HepG2 (cell line): ENCODE measurements at regions not wholly inside any gene's neighbourhood (a gene's known extent, or its start where the extent isn't known, plus 50 kb on each side); places are given as distances from the start of the nearest gene placed in this dataset.

ENCODE experiments used
- ATAC-seq: fragments of 200-7000 bp; cut with Tn5 transposase; 3 replicates; pipeline ENCODE4 v1.9.1; 2020; ENCODE audit warnings: mild to moderate bottlenecking, moderate library complexity
- BruUV-seq: library from RNA; stranded (reverse); fragments of 400-500 nt; replicated peaks from 2 replicates; lab custom pipeline; 2021; lab: Mats Ljungman, UMichigan
- CTCF ChIA-PET: fragments of 300-600 bp; formaldehyde crosslinking; extraction: SDS; loops from one replicate; lab custom pipeline; 2021; ENCODE audit warnings: low total read pairs, inconsistent platforms, low intra/inter-chr PET ratio; lab: Yijun Ruan, JAX
- POLR2A ChIA-PET: fragments of 350-600 bp; sonication (Branson Sonifier 250); formaldehyde crosslinking; loops from one replicate; lab custom pipeline; 2020; ENCODE audit warnings: antibody characterized with exemption, inconsistent platforms; lab: Yijun Ruan, JAX
- DNase-seq: peaks from one replicate; pipeline ENCODE4 v3.0.0-alpha.2; 2015; ENCODE audit warnings: low spot score
- FAIRE-seq: peaks from 3 replicates; lab custom pipeline; 2011; peaks lifted over from hg19 to GRCh38; lab: Jason Lieb, UNC
- H2AFZ ChIP-seq: one replicate; pipeline ENCODE4 v1.6.1; 2011; ENCODE audit warnings: low read length, inconsistent platforms
- H3K27ac ChIP-seq: fragments of 300-600 bp; 3 replicates; pipeline ENCODE4 v1.8.0; 2011; ENCODE audit warnings: mixed run types, mild to moderate bottlenecking, mixed read lengths, low read length, inconsistent platforms; ENCODE audit not compliant: insufficient read depth; ENCODE audit errors: extremely low read length
- H3K27me3 ChIP-seq, 2 experiments: fragments of 200-600 bp in 1 of 2; 2 replicates in 1 of 2; 3 replicates in 1 of 2; pipeline versions ENCODE4 v1.6.0 to v1.8.0; 2011; ENCODE audit warnings: low read length in 2 of 2, mild to moderate bottlenecking in 2 of 2, moderate library complexity in 2 of 2, inconsistent platforms in 1 of 2; ENCODE audit not compliant: insufficient read depth in 2 of 2, control insufficient read depth in 1 of 2
- H3K36me3 ChIP-seq, 2 experiments: fragments of 200-600 bp in 1 of 2; replicated peaks in 1 of 2; 2 replicates in 1 of 2; 3 replicates in 1 of 2; pipeline versions ENCODE4 v1.5.1 to v1.8.0; 2011; ENCODE audit warnings: low read length in 2 of 2, inconsistent platforms in 1 of 2; ENCODE audit not compliant: insufficient read depth in 2 of 2, control insufficient read depth in 1 of 2
- H3K4me1 ChIP-seq: 2 replicates; pipeline ENCODE4 v1.5.1; 2012; ENCODE audit warnings: low read length, inconsistent platforms; ENCODE audit not compliant: insufficient read depth
- H3K4me2 ChIP-seq: 2 replicates; pipeline ENCODE4 v1.6.0; 2011; ENCODE audit warnings: low read depth, low read length, inconsistent platforms
- H3K4me3 ChIP-seq, 3 experiments: fragments of 200-600 bp in 1 of 3; sonication (generic), shearing (Covaris generic) in 1 of 3; replicated peaks in 1 of 3; 2 replicates each; pipeline ENCODE4 v1.5.1; 2011 to 2016; ENCODE audit warnings: low read length in 3 of 3, inconsistent platforms in 2 of 3, low read depth in 2 of 3, mild to moderate bottlenecking in 2 of 3, control low read depth in 1 of 3, mixed read lengths in 1 of 3; ENCODE audit not compliant: insufficient read depth in 1 of 3
- H3K79me2 ChIP-seq: one replicate; pipeline ENCODE4 v1.6.1; 2011; ENCODE audit warnings: low read length, inconsistent platforms; ENCODE audit not compliant: insufficient read depth
- H3K9ac ChIP-seq: 2 replicates; pipeline ENCODE4 v1.6.0; 2011; ENCODE audit warnings: mild to moderate bottlenecking, low read depth, low read length, inconsistent platforms; ENCODE audit not compliant: insufficient read depth
- H3K9me3 ChIP-seq: 2 replicates; pipeline ENCODE4 v1.5.1; 2012; ENCODE audit warnings: mild to moderate bottlenecking, low read length
- H4K20me1 ChIP-seq: 2 replicates; pipeline ENCODE4 v1.6.0; 2011; ENCODE audit warnings: inconsistent platforms, mild to moderate bottlenecking, low read length, moderate library complexity; ENCODE audit not compliant: insufficient read depth
- FOXA3 ChIP-seq: IDR thresholded peaks from 2 replicates; pipeline ENCODE4 v1.6.1; 2016; ENCODE audit warnings: missing genetic modification reagents, missing compliant biosample characterization
- GZF1 ChIP-seq: sonication (generic); formaldehyde crosslinking; IDR thresholded peaks from 2 replicates; pipeline ENCODE4 v1.5.1; 2020; ENCODE audit warnings: mild to moderate bottlenecking, missing genetic modification reagents
- ISL2 ChIP-seq: sonication (generic); formaldehyde crosslinking; IDR thresholded peaks from 2 replicates; pipeline ENCODE4 v1.5.0; 2020; ENCODE audit warnings: missing genetic modification reagents
- NR2F6 ChIP-seq, 2 experiments: IDR thresholded peaks; 2 replicates each; pipeline ENCODE4 v1.6.1; 2016; ENCODE audit warnings: antibody characterized with exemption in 1 of 2, mild to moderate bottlenecking in 1 of 2
- PLRG1 ChIP-seq: fragments of 450-650 bp; conservative IDR thresholded peaks from 2 replicates; pipeline ENCODE4 v1.6.1; 2016
- TCF7 ChIP-seq: sonication (generic); IDR thresholded peaks from 2 replicates; pipeline ENCODE4 v1.6.1; 2016; ENCODE audit warnings: antibody characterized with exemption, low read depth
- U2AF1 ChIP-seq: fragments of 200-400 bp; formaldehyde crosslinking; optimal IDR thresholded peaks from 2 replicates; pipeline ENCODE3; 2017; ENCODE audit warnings: mild to moderate bottlenecking, low read depth, low read length
- ZFP90 ChIP-seq: sonication (generic); formaldehyde crosslinking; IDR thresholded peaks from 2 replicates; pipeline ENCODE4 v1.8.0; 2022; ENCODE audit warnings: missing genetic modification reagents, mild to moderate bottlenecking, inconsistent platforms, borderline replicate concordance
- ZNF326 ChIP-seq: sonication (generic); formaldehyde crosslinking; IDR thresholded peaks from 2 replicates; pipeline ENCODE4 v1.4.0; 2020; ENCODE audit warnings: missing genetic modification reagents, borderline replicate concordance
- ZNF33A ChIP-seq: sonication (generic); formaldehyde crosslinking; IDR thresholded peaks from 2 replicates; pipeline ENCODE4 v1.5.1; 2020; ENCODE audit warnings: missing genetic modification reagents, mild to moderate bottlenecking, moderate library complexity, borderline replicate concordance
- ZNF724P ChIP-seq: sonication (generic); formaldehyde crosslinking; IDR thresholded peaks from 2 replicates; pipeline ENCODE4 v1.8.0; 2022; ENCODE audit warnings: missing genetic modification reagents, borderline replicate concordance
- ZNF749 ChIP-seq: sonication (generic); formaldehyde crosslinking; IDR thresholded peaks from 2 replicates; pipeline ENCODE4 v1.8.0; 2022; ENCODE audit warnings: mild to moderate bottlenecking, missing genetic modification reagents, moderate library complexity, borderline replicate concordance
- ZNF775 ChIP-seq: sonication (generic); formaldehyde crosslinking; IDR thresholded peaks from 2 replicates; pipeline ENCODE4 v1.4.0; 2020; ENCODE audit warnings: missing genetic modification reagents, mild to moderate bottlenecking, moderate library complexity, borderline replicate concordance
- WGBS: methylation state at CpG from one replicate; pipeline ENCODE4 v1.1.6; 2017; ENCODE audit warnings: low lambda C conversion rate; 5-methylcytosine and 5-hydroxymethylcytosine counted together
- in situ Hi-C: cut with HindIII; loops from 2 replicates; pipeline ENCODE4 v1.10.0; 2017; ENCODE audit warnings: low pct_unique_long_range_greater_than_20kb; ENCODE audit not compliant: extremely low pct_ligation_motif_present
- intact Hi-C: fragments of 100-400 bp; cut with micrococcal nuclease; formaldehyde crosslinking; loops from one replicate; pipeline ENCODE4 v1.10.0; 2022; ENCODE audit not compliant: unreplicated experiment
- TF ChIP-seq, protein P1 (sequence below): sonication (generic); formaldehyde crosslinking; IDR thresholded peaks from 2 replicates; pipeline ENCODE4 v1.8.0; 2023; ENCODE audit warnings: mild to moderate bottlenecking, missing genetic modification reagents
- TF ChIP-seq, protein P2 (sequence below): sonication (generic); formaldehyde crosslinking; IDR thresholded peaks from 2 replicates; pipeline ENCODE4 v1.4.0; 2020; ENCODE audit warnings: missing genetic modification reagents, borderline replicate concordance

DNA sequence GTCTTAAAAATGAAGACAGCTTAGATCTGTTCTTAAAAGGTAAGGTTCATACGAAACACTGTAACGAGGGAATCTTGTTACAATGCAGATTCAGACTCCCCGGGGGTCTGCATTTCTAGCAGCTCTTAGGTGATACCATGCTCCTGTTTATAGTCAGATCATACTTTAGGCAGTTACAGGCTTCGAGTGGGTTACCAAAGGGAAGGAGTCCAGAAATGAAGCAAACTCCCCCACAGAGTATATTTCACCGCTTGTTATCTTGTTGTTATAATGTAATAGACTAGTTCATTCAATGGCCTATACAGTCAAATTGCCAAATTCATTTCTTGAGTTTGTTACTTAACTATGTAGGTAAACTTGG is 601.1 kb downstream of the USP25 start:
- Histone ChIP-seq H3K79me2 (no peaks in the 10 kb centered on the region), H3K9ac (no peak overlapping the region), H3K4me1 (no peaks in the 10 kb centered on the region), H3K27me3 (no peaks in the 10 kb centered on the region), H3K4me3 (no peak overlapping the region), H3K36me3 (no peaks in the 10 kb centered on the region), H2AFZ (no peak overlapping the region), H3K4me2 (no peak overlapping the region), H3K27ac (no peak overlapping the region), H3K9me3 (no peaks in the 10 kb centered on the region), H4K20me1 (no peaks in the 10 kb centered on the region)
- ChIA-PET CTCF (interaction anchor here (1.3 to 1.4 kb wide), 2 partner anchors 248 to 436 kb away, joined by 5 to 8 read pairs; no protein-coding TSS in a partner anchor), POLR2A (no interaction called here)
- no peak for TF ChIP-seq PLRG1
- no peak for TF ChIP-seq ZNF749
- TF ChIP-seq ZFP90 = no peak
- TF ChIP-seq TCF7 = no peak
- no peak for TF ChIP-seq ZNF326 (CRISPR knock-in tag)
- no peak for TF ChIP-seq ZNF775 (CRISPR knock-in tag)
- TF ChIP-seq ZNF724P (CRISPR knock-in tag) = no peak
- intact Hi-C loops = loop anchor here (1.0 to 5.0 kb wide), 3 partner anchors 249 to 436 kb away; no protein-coding TSS in a partner anchor
- DNase-seq = no peak
- BruUV-seq = no TSS peak
- no peak for FAIRE-seq
- in situ Hi-C loops = loop anchor here (5.0 to 25.0 kb wide), 2 partner anchors 249 to 444 kb away; no protein-coding TSS in a partner anchor
- 19% methylated on average over 5 of the region's 5 CpGs for WGBS
- no peak for ATAC-seq

DNA sequence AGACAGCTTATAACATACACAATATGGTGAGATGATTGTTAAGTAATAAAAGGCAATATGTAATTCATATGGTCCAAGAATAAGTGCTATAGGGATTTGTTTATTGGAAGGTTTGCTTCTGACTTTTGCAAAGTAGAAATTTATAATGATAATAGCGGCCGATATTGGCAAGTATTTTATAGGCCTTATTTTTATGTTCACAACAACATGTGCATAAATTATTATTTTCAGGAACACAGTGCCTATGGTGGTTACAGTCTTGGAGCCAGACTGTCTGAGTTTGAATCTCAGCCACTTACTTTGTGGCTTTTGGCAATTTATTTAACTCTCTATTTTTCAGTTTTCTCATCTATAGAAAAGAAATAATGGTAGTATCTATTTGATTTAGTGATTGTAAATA is 607.5 kb downstream of the USP25 start:
- BruUV-seq = no TSS peak
- Histone ChIP-seq H4K20me1 (no peaks in the 10 kb centered on the region), H3K4me2 (no peak overlapping the region), H3K79me2 (no peaks in the 10 kb centered on the region), H3K27ac (no peak overlapping the region), H3K4me3 (no peak overlapping the region), H3K9me3 (no peaks in the 10 kb centered on the region), H2AFZ (no peak overlapping the region), H3K36me3 (no peaks in the 10 kb centered on the region), H3K4me1 (no peaks in the 10 kb centered on the region), H3K9ac (no peak overlapping the region), H3K27me3 (no peaks in the 10 kb centered on the region)
- ChIA-PET CTCF (no interaction called here), POLR2A (no interaction called here)
- in situ Hi-C loops = loop anchor here (25.0 kb wide), 1 partner anchor 450 kb away; no protein-coding TSS in a partner anchor
- 95% methylated on average over 2 of the region's 2 CpGs for WGBS
- no peak for DNase-seq
- intact Hi-C loops = no loop called here
- no peak for ATAC-seq
- FAIRE-seq = no peak
- TF ChIP-seq ZNF33A (CRISPR knock-in tag) (no peak), FOXA3 (CRISPR knock-in tag) (no peak), NR2F6 (IDR thresholded peaks at IDR 0.05) (no peak), NR2F6 (CRISPR knock-in tag; IDR thresholded peaks at IDR 0.05) (no peak), ISL2 (CRISPR knock-in tag) (no peak), GZF1 (CRISPR knock-in tag) (no peak), U2AF1 (no peak)
- TF ChIP-seq, protein P1, sequence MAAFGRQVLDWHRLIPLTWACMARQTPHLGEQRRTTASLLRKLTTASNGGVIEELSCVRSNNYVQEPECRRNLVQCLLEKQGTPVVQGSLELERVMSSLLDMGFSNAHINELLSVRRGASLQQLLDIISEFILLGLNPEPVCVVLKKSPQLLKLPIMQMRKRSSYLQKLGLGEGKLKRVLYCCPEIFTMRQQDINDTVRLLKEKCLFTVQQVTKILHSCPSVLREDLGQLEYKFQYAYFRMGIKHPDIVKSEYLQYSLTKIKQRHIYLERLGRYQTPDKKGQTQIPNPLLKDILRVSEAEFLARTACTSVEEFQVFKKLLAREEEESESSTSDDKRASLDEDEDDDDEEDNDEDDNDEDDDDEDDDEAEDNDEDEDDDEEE = no peak
- TF ChIP-seq, protein P2, sequence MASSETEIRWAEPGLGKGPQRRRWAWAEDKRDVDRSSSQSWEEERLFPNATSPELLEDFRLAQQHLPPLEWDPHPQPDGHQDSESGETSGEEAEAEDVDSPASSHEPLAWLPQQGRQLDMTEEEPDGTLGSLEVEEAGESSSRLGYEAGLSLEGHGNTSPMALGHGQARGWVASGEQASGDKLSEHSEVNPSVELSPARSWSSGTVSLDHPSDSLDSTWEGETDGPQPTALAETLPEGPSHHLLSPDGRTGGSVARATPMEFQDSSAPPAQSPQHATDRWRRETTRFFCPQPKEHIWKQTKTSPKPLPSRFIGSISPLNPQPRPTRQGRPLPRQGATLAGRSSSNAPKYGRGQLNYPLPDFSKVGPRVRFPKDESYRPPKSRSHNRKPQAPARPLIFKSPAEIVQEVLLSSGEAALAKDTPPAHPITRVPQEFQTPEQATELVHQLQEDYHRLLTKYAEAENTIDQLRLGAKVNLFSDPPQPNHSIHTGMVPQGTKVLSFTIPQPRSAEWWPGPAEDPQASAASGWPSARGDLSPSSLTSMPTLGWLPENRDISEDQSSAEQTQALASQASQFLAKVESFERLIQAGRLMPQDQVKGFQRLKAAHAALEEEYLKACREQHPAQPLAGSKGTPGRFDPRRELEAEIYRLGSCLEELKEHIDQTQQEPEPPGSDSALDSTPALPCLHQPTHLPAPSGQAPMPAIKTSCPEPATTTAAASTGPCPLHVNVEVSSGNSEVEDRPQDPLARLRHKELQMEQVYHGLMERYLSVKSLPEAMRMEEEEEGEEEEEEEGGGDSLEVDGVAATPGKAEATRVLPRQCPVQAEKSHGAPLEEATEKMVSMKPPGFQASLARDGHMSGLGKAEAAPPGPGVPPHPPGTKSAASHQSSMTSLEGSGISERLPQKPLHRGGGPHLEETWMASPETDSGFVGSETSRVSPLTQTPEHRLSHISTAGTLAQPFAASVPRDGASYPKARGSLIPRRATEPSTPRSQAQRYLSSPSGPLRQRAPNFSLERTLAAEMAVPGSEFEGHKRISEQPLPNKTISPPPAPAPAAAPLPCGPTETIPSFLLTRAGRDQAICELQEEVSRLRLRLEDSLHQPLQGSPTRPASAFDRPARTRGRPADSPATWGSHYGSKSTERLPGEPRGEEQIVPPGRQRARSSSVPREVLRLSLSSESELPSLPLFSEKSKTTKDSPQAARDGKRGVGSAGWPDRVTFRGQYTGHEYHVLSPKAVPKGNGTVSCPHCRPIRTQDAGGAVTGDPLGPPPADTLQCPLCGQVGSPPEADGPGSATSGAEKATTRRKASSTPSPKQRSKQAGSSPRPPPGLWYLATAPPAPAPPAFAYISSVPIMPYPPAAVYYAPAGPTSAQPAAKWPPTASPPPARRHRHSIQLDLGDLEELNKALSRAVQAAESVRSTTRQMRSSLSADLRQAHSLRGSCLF (CRISPR knock-in tag) = no peak
